GM18909 (cell line): ENCODE measurements at regions not wholly inside any gene's neighbourhood (a gene's known extent, or its start where the extent isn't known, plus 50 kb on each side); places are given as distances from the start of the nearest gene placed in this dataset.

Experiments used
- ATAC-seq: cut with Tn5 transposase; IDR thresholded peaks from one replicate; pipeline ENCODE4 v1.9.1; 2021; ENCODE audit warnings: mild to moderate bottlenecking; ENCODE audit not compliant: unreplicated experiment, poor library complexity

DNA sequence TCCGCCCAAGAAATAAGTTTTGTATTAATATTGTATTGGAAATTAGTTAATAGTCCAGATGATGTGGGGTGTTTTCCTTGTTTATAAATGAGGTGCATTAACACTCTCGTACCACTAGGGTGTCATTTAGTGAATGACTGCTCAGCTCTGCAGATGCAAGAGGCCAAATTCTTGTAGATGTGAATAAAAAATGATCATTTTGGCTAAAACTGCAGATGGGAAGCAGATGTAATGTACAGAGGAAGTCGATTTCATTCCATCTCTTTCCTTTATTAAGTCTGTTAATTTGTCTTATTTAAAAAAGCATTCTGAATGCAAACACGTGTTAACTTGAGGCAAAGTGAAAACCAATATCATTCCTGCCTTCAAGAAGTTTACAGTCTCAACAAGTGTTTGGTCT, 108.1 kb downstream of the DHX15 start:
- no peak for ATAC-seq

GRCh38 chr4:24475756-24476155, 108.6 kb downstream of the DHX15 start:
- ATAC-seq = no peak

GRCh38 chr4:24473309-24473721, 111.0 kb downstream of the DHX15 start:
- no peak for ATAC-seq

DNA sequence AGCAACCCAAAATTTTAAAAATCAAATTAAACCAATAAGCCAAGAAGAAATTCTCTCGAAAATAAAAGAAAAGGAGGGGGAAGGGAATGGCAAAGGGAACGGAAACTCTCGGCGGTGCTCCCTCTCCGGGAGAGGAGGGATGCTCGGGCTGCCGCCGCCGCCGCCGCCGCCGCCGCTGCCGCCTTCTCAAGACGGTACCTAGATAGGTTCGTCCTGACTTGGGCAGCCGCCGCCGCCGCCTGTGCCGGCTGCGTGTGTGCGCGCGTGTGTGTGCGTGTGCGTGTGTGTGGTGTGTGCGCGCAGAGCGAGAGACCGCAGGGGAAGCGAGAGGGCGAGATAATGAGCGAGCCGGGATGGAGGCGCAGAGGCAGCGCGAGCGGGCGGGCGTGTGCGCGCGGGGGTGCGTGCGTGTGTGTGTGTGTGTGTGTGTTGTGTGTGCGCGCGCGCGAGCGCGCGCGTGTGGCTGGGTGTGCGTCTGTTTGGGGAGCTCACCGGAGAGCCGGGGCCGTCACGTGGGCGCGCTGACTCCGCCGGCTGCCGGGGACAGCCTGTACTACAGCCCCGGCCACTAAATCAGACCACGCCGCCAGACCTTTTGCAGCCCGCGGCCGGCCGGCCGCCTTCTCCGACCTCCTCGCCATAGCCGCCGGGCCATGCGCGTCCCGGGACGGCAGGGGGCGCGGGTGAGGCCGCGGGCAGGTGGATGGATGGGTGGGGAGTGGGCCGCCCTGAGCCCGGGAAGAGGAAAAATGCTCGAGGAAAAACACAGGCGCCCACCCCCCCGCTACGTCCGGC, 111.6 kb downstream of the DHX15 start:
- ATAC-seq = peak; percentile 68

DNA sequence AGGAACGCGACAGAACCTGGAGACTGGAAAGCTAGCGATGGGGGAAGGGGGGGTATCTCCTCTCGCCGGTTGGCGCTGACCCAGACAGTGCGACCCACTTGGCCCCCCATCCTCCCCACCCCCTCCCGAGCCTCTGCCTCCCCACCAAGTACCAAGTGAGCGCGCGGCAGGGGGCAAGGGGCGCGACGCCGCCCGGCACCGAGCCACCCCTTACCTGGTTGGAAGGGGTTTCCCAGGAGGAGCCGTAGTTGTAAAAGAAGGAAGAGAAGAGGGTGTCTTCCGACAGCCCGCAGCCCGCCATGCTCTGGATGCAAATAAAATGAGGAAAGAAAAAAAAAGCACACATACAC, 112.2 kb downstream of the DHX15 start:
- ATAC-seq = no peak

GRCh38 chr4:24471486-24472160, 112.7 kb downstream of the DHX15 start:
- ATAC-seq = no peak

DNA sequence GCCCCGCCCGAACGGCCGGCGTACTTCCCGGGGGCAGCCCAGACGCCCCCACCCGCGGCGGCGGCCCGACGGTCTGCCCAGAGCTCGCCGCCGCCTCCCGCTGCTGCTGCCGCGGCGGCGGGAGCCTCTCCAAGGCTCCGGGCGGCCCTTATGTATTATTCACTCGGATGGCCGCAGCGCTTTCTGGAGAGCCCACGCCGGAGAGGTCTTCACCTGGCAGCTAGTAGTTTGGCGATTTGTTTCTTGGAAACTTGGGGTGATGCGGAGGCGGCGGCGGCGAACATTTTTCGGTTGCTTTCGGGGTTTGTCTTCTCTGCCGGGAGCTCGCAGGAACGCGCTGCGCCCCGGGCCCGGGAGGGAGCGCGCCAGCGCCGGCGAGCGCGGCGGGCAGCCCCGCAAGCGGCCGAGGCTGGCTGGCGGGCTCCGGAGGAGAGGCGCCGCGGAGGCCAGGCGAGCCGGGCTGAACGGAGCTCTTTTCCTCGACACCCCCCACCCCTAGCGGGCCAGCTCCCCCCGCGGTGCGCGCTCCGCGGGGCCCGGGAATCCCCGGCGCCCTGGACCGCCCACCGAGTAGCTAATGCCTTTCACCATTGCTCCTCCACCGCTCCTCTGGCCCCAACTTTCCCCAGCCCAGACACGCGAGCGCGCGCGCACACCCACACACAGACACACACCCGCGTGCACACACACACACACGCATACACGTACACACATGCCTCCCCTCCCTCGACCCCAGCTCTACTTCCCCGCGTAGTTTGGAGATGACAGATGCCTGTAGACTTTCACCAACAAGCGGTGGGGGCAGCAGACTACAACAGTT, 113.5 kb downstream of the DHX15 start:
- no peak for ATAC-seq

- no peak for ATAC-seq
These were observed 116.3 kb downstream of the DHX15 start for GRCh38 chr4:24468071-24468470.

- no peak for ATAC-seq
These were observed 119.8 kb downstream of the DHX15 start for GRCh38 chr4:24464566-24464965.

GRCh38 chr4:24456431-24456830, 127.9 kb downstream of the DHX15 start:
- no peak for ATAC-seq

GRCh38 chr4:24453951-24454350, 130.4 kb downstream of the DHX15 start:
- no peak for ATAC-seq

DNA sequence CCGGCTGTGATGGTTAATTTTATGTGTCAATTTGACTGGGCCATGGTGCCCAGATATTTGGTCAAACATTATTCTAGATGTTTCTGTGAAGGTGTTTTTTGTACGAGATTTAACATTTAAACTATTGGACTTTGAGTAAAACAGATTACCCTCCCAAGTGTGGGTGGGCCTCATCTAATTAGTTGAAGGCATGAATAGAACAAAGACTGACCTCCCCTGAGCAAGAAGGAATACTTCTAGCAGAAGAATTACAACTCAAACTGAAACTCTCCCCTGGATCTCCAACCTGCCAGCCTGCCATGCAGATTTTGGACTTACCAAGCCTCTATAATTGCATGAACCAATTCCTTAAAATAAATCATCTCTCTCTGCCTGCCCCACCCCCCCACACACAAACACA, 132.5 kb downstream of the DHX15 start:
- no peak for ATAC-seq

GRCh38 chr4:24443200-24443599, 141.2 kb downstream of the DHX15 start:
- no peak for ATAC-seq

GRCh38 chr4:24440765-24441164, 143.6 kb downstream of the DHX15 start:
- ATAC-seq = no peak

DNA sequence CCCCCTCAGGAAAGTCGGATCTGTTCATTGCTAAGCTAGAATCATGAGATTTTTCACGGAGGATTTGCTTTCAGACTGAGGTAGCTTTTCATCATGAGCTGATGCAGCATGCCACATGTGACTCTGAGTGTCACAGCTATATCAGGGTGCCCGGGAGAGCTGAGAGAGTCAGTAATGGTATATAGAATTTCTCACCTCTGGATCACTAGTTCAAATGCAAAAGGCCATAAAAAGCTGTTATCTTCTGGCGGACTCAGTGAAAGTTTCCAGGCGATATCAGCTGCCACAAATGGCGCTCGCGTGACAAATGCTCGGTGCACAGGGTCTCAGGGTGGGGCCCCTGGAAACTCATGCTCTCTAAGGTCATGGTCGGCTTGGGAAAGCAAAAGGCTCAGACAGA, 150.1 kb downstream of the DHX15 start:
- no peak for ATAC-seq

DNA sequence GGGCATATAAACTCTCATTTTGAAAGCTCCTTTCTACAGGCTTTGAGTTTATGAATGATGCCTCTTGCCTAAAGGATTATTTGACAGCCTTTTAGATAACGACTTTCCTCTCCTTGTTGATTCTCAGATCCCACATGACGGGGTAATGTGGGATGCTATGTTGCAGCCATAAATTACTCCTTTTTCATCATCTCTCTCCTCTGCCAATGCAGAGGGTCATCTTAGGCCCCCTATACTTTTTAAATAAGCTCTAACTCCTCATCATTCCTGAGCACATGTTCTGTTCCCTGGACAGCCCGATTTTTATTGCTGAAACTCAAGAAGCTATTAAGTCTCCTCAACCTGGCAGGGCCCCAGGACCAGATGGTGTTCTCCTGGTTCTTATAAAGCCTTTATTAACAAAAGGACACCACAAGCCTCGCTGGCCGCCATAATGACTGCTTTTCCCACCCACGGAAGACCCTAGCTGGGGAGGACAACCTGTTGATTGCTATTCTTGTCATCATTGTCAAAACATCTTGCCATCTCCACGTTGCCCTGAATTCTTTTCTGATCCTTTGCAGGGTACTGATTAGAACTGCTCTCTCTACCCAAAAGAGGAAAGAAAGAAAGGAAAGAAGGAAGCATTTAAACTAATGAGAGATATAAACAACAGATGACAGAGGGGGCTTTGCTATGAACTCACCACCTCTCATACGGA, 150.7 kb downstream of the DHX15 start:
- no peak for ATAC-seq

- ATAC-seq = no peak
These were observed 155.5 kb downstream of the DHX15 start for GRCh38 chr4:24428850-24429249.

GRCh38 chr4:24426557-24426956, 157.8 kb downstream of the DHX15 start:
- no peak for ATAC-seq

DNA sequence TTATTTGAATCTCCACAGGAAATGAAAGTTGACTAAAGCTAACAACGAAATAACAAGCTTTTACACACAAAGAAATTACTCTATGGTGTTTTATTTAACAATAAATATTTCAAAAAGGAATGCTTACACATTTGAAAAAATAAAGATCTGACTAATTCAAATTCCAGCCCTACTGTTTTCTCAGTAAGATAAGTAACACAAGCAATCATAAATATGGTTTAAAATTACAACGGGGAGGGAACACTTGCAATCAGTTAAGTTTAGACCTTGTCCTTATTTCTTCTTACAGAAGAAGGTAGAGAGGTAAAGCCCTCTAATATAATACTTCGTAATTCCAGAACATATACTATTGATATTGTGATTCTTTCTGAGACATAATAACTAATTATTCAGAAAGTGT, 158.5 kb downstream of the DHX15 start:
- no peak for ATAC-seq

DNA sequence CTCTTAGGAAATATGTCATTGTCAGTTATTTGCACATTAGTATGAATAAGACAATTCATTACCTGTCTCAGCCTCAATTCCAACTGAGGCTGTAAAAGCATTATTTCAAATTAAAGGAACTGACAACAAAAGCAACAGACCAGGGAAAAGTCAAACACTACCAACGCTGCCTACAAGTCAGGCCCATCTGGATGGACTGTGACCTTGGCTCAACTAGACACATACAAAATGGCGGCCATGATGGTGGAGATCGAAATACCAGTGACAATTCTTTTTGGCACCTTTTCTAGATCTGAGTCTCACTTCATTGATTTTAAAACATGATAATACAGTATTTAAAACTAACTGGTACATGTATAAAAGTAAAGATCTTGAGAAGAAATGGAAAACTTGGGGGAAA, 160.7 kb downstream of the DHX15 start:
- no peak for ATAC-seq

DNA sequence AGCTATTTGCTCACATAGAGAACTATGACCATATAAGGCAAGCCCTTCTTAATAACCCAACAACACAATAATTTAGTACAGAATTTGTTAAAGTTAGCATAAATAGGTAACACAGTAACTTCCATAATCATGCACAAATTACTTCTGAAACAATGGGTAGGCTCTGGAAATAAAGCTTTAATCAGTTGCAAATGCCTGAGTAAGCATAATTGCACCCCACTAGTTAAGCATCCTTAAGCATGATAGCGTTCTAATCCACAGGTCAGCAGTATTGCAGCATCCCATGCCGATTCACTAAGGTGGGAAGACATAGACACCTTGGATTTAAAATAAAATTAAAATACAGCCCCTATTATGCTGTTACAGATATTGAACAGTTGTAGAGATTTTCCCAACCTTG, 161.7 kb downstream of the DHX15 start:
- ATAC-seq = no peak
